Lower lobe of right lung (tissue), 2 donors: ENCODE measurements at regions not wholly inside any gene's neighbourhood (a gene's known extent, or its start where the extent isn't known, plus 50 kb on each side); places are given as distances from the start of the nearest gene placed in this dataset.

Experiments
- ATAC-seq, 2 donors: fragments of 200-7000 bp; cut with Tn5 transposase; one replicate each; pipeline ENCODE4 v1.9.1; 2020 to 2022; ENCODE audit warnings: mild to moderate bottlenecking in 2 of 2, moderate library complexity in 2 of 2
- DNase-seq: peaks from one replicate; pipeline ENCODE4 v3.0.0-alpha.2; 2020
- H3K27ac ChIP-seq: fragments of 200-600 bp; one replicate; pipeline ENCODE4 v1.8.0; 2022
- H3K27me3 ChIP-seq: fragments of 200-600 bp; one replicate; pipeline ENCODE4 v1.8.0; 2022; ENCODE audit warnings: low read depth
- H3K36me3 ChIP-seq: fragments of 200-600 bp; one replicate; pipeline ENCODE4 v1.8.0; 2022; ENCODE audit warnings: mild to moderate bottlenecking
- H3K4me1 ChIP-seq: fragments of 200-600 bp; one replicate; pipeline ENCODE4 v1.8.0; 2022
- H3K4me3 ChIP-seq: fragments of 200-600 bp; one replicate; pipeline ENCODE4 v1.8.0; 2022; ENCODE audit warnings: mild to moderate bottlenecking
- H3K9me3 ChIP-seq: fragments of 200-600 bp; one replicate; pipeline ENCODE4 v1.8.0; 2022
- CTCF ChIP-seq: fragments of 200-600 bp; IDR thresholded peaks from one replicate; pipeline ENCODE4 v1.8.0; 2022; ENCODE audit warnings: antibody characterized with exemption, mild to moderate bottlenecking
- intact Hi-C: fragments of 100-400 bp; cut with DNase I; formaldehyde crosslinking; loops from one replicate; pipeline ENCODE4 v1.11.0; 2022
- donor health status: DM: no; HTN: yes; CAD: no; lungs with severe emphysema.

GRCh38 chr21:43268086-43268803 is 99.4 kb downstream of the CRYAA start:
- no peaks in the 10 kb centered on the region for H3K9me3 ChIP-seq
- H3K27me3 ChIP-seq: no peaks in the 10 kb centered on the region
- H3K27ac ChIP-seq: no peak overlapping the region
- no peak for ATAC-seq
- no peaks in the 10 kb centered on the region for H3K36me3 ChIP-seq
- peak; percentile 30 for DNase-seq
- H3K4me1 ChIP-seq: no peaks in the 10 kb centered on the region
- no peak overlapping the region for H3K4me3 ChIP-seq
- no peak for TF ChIP-seq CTCF
- intact Hi-C loops: no loop called here

GRCh38 chr21:43267391-43268085 is 98.7 kb downstream of the CRYAA start:
- intact Hi-C loops: no loop called here
- no peak overlapping the region for H3K27ac ChIP-seq
- ATAC-seq: no peak
- DNase-seq: peak; percentile 29
- H3K9me3 ChIP-seq: no peaks in the 10 kb centered on the region
- no peaks in the 10 kb centered on the region for H3K4me1 ChIP-seq
- H3K4me3 ChIP-seq: no peak overlapping the region
- H3K36me3 ChIP-seq: no peaks in the 10 kb centered on the region
- H3K27me3 ChIP-seq: no peaks in the 10 kb centered on the region
- TF ChIP-seq CTCF: no peak

GRCh38 chr21:43266534-43266933 is 97.7 kb downstream of the CRYAA start:
- Histone ChIP-seq H3K27me3 (no peaks in the 10 kb centered on the region), H3K4me3 (no peak overlapping the region), H3K4me1 (no peaks in the 10 kb centered on the region), H3K9me3 (no peaks in the 10 kb centered on the region), H3K36me3 (no peaks in the 10 kb centered on the region), H3K27ac (no peak overlapping the region)
- no peak for ATAC-seq
- DNase-seq: peak; percentile 19
- intact Hi-C loops: no loop called here
- no peak for TF ChIP-seq CTCF

- Histone ChIP-seq H3K9me3 (no peaks in the 10 kb centered on the region), H3K27me3 (no peaks in the 10 kb centered on the region), H3K36me3 (no peaks in the 10 kb centered on the region), H3K27ac (no peak overlapping the region), H3K4me1 (no peaks in the 10 kb centered on the region), H3K4me3 (no peak overlapping the region)
- intact Hi-C loops: no loop called here
- no peak for TF ChIP-seq CTCF
- peak; percentile 88 to 91 for ATAC-seq
- peak; percentile 33 for DNase-seq
These were observed 93.6 kb downstream of the CRYAA start for GRCh38 chr21:43262427-43262826.
